RPMI8226 (cell line): ENCODE measurements at regions not wholly inside any gene's neighbourhood (a gene's known extent, or its start where the extent isn't known, plus 50 kb on each side); places are given as distances from the start of the nearest gene placed in this dataset.
A peak's percentile ranks its signal among the peaks of the same experiment; 100 is the strongest.
"Not testable (repeated sequence)": the region's sequence is repeated elsewhere in the genome, so short reads cannot be mapped to it uniquely, and the experiment has no call there.

ENCODE experiments used
- DNase-seq: peaks from one replicate; pipeline ENCODE4 v3.0.0-alpha.2; 2015

DNA sequence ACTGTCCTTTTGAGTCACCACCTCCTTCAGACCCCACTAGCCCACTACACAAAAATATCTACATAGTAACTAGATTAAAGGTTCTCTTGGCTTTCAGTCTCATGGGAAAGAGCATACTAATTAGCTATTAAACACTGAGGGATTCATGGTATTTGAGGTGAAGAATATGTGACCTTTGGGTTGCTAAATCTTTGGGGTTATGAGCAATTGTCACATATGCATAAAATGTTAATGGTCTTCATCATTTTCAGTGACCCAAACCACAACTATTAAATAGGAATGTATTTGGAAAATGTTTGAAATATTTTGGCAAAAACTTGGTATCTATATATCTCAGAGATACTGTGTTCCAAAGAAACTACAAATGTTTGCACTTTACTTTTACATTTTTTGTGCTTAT lies 365.1 kb downstream of the MAGEB5 start:
- DNase-seq, result no peak

DNA sequence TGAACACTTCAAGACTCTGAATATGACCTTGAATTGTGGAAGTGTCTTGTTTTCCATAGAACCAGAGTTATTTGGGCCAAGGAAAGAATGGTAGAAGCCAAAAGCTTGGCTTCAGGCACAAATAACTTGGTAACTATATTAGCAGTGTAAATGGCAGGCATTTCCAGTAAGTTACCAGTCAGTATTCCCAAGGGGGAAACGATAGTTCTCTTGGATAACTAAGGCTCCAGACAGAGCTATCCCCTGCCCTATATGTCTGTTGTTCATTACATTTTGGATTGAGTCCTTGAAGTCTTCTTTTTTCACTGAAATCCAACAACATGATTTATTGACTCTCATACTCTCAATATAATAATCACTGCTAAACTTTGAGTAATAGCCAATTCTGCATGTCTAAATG lies 364.1 kb downstream of the MAGEB5 start:
- no peak for DNase-seq

DNA sequence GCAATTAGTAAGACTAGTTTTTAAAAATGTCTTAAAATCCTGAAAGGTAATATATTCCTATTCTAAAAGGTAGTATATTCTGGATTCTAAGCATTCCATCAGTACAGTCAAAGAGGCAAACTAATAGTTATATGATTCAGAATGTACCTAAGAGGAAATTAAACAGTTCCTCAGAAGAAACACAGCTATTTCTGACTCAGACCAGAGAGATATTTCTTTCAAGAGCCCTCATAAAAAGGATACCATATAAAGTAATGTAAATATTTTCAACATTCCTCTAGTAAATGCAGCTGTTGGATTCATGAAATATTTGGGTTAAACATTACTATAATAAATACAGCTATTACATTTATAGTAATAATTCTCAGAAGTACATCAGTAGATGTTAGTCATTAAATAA lies 358.3 kb downstream of the MAGEB5 start:
- DNase-seq, result no peak

DNA sequence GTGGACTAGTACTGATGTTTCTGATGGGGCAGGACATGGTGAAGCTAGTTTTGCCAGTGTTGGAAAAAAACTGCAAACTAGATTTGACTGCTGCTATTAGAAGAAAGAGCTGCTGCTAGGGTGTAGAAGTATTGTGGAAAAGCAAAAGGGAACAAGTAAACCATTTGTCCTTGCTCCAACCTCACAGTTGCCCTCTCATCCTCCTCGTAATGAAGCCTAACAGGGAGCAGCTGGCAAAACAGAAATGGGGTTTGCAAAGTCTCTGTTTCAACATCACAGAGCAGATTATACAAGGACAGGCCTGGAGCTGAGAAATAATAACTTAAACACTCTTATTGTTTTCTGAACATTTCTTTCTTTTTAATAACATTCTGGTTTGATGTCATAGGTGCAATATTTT lies 346.2 kb downstream of the MAGEB5 start:
- no peak for DNase-seq

DNA sequence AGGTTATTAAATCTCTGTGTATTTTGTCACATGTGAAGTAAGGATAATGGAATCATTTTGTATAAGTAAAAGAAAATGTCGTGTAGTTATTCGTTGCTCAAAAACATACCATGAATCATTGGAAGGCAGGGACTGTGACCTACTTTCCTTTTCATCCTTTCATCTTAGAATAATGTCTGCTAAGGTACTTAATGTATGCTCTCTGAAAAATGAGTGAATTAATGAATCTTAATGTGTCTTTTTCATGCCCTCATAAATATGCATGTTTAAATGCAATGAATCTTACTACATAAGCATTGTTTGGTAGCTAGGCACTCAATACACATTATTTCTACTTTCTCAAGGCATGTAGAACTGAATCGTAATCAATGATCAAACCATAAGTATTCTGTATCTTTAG lies 343.9 kb downstream of the MAGEB5 start:
- DNase-seq, result no peak

DNA sequence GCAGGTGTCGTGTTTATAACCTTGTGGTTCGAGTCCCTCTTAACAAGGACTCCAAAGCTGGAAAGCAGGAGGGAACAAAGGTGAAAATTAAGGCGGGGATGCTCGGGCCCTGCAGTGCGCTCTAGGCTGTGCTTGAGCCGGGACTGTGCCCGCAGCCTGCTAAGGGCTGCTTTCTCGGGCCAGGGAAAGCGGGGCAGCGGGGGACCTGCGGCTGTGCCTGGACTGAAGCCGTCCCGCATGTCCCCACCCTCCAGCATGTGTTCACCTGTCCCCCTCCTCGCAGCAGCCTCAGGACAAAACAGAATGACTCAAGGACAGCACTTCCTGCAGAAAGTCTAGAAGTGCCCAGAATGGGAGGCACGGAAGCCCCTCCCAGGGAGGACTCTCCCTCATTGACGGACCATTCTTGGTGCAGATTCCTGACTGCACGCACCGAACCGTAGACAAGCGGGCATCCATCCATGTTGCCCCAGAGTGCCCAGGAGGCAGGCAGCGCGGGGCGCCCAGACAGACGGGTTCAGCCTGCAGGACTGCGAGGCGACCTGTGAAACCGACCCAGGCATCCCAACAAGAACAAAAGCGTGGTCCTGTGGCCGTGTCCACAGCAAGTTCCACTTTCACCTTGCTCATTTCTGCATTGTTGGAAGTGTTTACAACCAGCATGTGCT lies 342.9 kb downstream of the MAGEB5 start:
- DNase-seq, result no peak

DNA sequence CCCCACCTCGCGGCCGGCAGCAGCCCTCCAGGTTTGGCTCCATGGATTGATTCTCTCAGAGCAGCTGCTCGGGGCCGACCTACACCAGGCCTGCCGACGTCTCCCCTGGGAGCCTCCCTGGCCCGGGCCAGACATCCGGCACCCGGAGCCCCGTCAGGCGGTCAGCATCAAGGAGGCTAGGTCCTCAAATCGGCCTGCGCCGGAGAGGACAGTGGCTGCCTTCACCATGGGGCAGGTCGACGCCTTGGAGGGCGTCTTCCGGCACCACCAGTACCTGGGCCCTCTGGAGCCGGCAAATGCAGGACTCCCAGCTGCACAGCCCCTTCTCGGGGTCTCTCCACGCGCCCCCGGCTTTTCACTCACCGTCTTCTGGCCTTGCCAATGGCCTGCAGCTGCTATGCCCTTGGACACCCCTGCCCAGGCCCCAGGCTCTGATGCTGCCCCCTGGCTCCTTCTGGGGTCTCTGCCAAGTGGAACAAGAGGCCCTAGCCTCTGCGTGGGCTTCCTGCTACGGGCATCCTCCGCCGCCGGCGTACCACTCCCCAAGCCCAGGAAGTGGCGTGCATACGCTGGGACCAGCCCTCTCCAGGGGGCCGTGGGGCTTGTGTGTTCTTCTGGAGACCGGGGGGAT lies 341.8 kb downstream of the MAGEB5 start:
- DNase-seq, result no peak

DNA sequence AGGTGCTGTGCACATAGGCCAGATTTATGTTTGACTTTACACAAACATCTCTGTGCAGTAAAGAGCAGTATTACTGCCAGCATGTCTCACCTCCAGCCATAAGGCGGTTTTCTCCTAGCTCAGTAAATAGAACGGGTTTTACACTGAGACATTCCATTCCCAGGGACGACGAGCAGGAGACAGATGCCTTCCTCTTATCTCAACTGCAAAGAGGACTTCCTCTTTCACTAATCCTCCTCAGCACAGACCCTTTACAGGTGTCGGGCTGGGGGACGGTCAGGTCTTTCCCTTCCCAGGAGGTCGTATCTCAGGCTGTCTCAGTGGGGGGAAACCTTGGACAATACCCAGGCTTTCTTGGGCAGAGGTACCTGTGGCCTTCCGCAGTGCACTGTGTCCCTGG lies 309.8 kb downstream of the MAGEB5 start:
- DNase-seq, result not testable (repeated sequence)

DNA sequence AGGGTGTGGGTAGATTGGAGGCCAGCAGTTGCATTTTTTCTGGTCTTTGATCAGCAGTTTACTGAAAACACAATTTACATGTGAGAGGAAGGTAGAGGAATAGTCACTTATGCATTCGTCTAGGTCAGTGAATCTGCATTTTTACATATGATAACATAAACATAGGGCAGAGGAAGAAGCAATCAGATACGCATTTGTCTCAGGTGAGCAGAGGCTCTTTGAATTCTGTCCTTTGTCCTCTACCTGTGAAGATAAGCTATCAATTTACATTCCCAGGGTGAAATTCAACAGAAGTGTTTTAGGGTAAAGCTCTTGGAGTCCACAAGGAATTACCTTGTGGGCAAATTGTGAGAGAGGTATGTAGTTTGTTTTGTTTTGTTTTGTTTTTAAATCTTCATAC lies 306.5 kb downstream of the MAGEB5 start:
- no peak for DNase-seq

DNA sequence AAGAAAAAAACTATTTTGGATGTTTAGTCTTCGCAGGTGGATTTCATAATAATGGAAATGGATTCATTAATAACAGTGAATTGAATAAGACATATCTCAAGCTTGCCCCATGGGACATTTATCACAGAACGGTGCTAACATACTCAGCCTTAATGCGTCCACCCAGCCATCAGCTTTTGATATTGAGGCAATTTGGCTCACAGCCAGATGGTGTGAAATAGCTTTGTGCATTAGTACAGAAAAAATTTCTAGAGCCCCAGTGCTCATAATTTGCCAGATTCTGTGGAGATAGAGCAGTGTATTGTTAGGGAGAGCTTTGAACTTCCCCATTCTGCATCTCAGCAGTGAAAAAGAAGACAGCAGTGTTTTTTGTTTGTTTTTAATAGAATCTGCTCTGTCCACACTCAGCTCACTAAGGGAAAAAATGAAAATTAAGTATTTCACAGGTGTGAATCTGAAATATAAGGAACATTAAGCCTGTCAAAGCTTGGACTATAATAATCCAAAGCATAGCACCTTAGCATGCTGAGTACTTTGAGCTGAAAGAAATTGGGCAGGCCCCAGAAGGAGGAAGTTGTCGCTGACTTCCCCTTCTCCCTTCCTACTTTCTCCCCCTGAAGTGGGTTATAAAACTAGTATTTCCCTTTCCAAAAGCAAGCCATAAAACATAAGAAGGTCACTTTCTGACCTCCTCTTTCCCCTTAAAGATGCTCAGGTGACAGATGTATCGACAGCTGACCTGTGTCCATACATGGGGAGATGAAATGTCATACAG lies 295.8 kb downstream of the MAGEB5 start:
- no peak for DNase-seq

DNA sequence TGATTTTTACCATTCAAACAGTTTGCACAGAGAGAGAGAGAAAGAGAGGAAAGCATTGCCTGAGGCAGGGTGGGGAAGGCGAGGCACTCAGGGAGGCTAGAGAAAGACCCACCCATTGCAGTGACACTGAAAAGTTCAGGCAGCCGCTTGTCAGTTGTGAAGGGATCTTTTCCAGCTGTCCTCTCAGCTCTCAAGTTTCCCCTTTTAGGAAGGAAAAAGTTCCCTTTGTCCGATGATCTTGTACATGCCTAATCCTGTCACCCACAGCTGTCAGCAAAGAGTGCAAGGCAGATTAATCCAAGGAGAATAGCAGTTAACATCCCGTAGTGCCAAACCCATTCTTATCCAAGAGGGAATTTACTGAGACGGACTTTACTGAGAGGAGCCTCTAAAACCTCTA lies 255.0 kb downstream of the MAGEB5 start:
- DNase-seq, result no peak

DNA sequence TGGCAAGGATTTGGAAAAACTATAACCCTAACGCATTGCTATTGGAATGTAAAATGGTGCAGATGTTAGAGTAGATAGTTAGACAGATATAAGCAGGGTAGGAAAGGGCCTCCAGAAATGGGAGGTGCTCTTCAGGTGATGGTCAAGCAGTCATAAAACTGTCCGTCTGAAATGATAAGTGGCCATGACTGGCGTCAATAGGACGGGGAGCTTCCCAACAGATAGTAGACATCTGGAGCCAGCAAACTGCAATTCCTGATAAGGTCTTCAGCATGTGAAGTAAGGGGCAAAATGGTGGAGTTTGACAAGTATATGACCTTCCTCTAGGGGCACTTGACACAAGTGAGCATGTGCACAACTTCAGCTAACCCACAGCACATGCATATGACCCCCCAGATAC lies 250.4 kb downstream of the MAGEB5 start:
- no peak for DNase-seq

DNA sequence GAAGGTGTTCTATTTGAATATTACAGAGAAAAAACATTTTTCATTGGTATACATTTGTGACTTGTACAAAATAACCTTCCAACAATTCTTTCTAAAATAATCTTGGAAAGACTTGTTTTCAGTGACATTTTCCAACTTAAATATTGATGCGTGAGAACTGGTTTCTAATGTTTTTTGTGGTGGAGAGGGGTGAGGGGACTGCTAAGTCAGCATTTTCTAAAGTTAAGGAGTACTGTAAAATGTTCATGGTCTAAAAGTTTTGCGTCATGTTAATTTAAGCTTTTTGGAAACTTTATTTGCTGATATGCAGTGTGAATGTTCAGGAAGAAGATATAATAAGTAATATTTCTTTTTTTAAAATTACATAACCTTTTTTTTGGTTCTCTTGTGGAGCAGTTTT lies 229.3 kb downstream of the MAGEB5 start:
- DNase-seq, result no peak

DNA sequence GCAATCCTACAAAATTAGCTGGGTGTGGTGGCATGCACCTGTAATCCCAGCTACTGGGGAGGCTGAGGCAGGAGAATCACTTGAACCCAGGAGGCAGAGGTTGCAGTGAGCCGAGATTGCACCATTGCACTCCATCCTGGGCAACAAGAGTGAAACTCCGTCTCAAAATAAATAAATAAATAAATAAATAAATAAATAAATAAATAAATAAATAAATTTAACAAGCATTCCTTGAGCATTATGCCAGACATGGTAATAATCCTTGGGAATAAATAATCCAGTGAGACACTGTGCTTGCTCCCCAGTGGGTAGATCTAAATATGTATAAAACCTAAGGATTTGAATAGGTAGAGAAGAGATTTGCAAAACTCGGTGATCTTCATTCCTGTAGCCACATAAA lies 228.4 kb downstream of the MAGEB5 start:
- DNase-seq, result not testable (repeated sequence)

DNA sequence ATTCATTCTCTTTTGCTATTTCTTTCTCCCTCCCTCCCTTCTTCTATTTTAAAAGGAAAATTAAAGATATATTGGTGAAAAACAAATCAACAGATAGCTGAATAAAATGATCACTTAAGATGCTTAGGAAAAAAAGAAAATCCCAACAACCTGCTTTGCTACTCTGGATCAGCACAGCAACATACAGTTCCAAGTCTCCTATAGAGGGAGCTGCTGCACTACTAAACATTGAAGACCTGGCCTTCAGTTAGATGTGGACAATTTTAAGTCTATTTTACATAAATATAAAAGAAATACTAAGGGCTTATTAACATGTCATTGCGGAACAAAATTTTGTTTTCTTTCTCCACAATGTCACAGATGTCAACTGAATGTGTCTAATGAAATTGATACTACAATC lies 226.4 kb downstream of the MAGEB5 start:
- peak; percentile 11 for DNase-seq

DNA sequence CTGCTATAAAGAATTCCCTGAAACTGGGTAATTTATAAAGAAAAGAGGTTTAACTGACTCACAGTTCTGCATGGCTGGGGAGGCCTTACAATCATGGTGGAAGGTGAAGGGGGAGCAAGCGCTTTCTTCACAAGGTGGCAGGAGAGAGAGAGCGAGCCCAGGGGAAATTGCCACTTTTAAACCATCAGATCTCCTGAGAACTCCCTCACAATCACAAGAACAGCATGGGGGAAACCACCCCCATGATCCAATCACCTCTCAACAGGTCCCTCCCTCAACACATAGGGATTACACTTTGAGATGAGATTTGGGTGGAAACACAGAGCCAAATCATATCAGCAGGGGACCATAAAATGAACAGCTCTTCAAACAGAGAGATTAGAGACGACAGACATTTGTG lies 198.6 kb downstream of the MAGEB5 start:
- no peak for DNase-seq

DNA sequence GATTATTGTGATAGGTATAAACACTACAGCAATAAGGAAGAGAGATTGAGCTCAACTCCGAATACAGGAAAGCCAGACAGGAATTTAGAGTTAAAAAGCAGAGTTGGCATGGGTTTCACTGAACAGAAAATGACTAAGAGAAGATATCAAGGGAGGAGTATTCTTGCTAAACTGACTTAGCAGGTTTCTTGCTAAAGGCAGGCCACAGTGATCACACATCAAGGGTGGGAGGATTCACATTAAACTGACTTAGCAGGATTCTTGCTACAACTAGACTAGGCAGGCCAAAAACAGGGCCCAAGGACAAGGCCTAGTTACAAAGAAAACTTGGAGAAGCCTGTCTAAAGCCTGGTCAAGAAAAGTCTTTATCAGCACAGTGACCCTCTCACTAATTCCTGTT lies 195.1 kb downstream of the MAGEB5 start:
- DNase-seq, result no peak

DNA sequence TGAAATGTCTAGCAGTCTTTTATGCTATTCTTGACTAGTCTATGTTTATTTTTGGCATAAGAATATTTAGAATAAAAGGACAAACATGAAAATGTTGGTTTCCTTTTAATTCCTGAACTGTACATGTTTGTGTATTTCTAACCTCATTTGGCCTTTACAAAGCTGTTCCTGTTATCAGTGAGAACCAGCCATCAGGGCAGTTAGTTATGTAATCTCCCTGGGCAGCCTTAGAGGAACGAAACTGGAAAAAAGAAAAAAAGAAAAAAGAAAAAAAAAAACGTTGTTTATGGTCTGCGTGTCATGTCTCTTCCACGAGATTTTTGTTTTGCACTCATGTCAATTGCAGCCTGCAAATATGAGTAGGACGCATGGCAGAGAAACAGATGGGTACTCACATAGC lies 193.7 kb downstream of the MAGEB5 start:
- no peak for DNase-seq

DNA sequence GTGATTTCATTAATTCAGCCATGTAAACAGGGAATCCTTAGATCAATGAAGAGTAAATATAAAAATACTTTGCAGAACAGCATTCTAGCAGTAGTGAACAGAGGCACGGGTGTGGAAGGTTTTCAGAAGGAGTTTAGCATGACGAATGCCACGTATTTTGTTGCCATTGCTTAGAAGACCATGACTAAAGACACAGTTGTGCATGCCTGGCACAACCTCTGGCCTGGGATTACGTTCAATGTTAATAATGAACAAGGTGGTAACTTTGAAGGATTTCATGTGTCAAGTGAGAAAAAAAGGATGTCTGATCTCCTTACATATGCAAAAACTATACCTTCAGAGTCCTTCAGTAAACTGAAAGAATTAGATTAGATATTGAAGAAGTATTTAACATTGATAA lies 171.9 kb downstream of the MAGEB5 start:
- no peak for DNase-seq

DNA sequence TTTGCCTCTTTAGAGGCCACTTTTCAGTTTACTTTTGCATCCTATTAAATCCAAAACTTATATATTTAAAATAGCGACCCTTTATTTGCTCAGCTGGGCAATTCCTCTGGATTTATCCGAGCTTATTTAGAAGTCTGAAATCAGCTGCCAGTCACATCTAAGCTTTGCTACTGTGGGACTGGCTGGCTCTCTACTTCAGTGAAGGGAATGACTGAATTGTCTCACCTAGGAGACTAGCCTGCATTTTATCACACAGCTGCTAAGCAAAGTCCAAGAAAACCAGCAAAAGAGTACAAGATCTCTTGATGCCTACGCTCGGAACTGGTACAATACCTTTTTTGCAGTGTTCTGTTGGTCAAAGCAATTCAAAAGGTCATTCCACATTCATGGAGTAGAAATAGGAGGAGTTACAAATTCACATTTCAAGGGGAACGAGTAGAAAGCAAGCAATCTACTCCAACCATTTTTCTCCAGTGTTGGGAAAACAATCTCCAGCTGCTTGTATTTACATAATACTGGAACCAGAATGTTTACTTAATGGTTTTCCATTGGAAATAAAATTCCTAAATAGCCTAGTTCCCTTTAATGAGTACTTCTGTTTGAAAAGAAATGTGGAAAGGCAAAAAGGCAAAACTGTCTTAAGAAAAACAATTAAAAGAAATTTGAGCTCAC lies 160.2 kb downstream of the MAGEB5 start:
- DNase-seq, result no peak

DNA sequence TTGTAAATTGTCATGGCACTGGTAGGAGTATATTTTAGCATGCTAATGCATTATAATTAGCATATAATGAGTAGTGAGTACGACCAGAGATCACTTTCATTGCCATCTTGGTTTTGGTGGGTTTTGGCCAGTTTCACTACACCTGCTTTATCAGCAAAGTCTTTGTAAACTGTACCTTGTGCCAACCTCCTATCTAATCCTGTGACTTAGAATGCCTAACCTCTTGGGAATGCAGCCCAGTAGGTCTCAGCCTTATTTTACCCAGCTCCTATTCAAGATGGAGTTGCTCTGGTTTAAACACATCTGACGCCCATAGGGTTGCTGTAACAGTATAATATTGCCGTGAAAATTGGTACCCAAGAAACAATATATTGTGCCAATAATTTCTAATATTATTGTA lies 159.4 kb downstream of the MAGEB5 start:
- DNase-seq, result no peak

DNA sequence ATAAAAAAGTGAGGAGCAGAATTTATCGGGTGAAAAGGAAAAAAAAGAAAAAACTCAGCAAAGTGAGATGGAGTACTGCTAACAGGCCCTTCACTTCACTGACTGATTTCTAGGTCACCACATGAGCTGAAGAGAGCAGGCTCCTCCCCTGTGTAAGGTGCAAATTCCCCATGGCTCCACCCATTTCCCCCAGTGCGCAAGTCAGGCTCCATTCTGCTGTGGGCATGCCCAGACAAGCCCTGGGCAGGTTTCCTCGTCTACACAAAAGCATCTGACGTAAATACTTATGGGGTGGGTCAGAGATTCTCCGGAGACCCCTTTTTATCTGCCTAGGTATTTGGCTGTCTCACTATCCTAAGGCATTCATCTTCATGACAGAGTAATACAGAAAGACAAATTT lies 157.9 kb downstream of the MAGEB5 start:
- peak; percentile 12 for DNase-seq

DNA sequence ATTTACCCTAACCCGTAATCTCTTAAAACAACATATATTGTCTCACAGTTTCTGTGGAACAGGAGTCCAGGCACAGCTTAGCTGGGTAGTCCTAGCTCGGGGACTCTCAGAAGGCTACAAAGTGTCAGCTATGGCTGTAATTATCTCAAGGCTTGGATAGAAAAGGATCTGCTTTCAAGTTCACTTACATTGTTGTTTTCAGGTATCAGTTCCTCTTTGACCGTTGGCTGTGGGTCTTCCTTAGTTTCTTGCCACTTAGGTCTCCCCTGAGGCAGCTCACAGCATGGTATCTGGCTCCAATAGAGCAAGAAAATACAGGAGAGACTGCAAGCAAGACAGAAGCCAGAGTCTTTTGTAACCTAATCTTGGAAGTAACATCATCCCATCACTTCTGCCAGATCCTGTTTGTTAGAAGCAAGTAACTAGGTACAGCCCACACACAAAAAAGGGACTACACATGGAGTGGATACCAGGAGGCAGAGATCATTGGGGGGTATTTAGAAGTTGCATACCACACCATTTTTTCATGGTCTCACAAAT lies 137.0 kb downstream of the MAGEB5 start:
- DNase-seq, result peak; percentile 9

DNA sequence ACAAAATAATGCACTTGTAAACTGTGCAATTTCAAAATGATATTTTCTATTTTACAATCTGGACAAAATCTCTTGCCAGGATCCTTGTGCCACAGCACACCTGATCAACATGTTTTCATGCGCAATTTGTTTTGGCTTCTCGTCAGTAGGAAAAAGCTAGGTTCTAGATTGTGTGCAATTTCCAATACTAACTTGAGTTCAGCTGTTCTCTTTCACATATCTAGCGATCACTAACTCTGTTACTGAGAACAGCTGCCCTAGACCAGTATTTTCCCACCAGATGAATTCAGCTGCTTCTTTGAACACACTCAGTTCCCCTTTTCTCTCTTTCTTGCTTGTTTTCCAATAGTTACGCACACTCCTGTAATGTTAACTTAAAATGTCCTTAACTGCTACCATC lies 131.2 kb downstream of the MAGEB5 start:
- no peak for DNase-seq
